GM21825 (cell line): ENCODE measurements at regions not wholly inside any gene's neighbourhood (a gene's known extent, or its start where the extent isn't known, plus 50 kb on each side); places are given as distances from the start of the nearest gene placed in this dataset.

Source experiments
- ATAC-seq: cut with Tn5 transposase; IDR thresholded peaks from one replicate; pipeline ENCODE4 v1.9.1; 2021; ENCODE audit warnings: mild to moderate bottlenecking, moderate library complexity; ENCODE audit not compliant: unreplicated experiment

- ATAC-seq, result no peak
These were observed 81.7 kb downstream of the FAM217A start for GRCh38 chr6:3997177-3997770.

DNA sequence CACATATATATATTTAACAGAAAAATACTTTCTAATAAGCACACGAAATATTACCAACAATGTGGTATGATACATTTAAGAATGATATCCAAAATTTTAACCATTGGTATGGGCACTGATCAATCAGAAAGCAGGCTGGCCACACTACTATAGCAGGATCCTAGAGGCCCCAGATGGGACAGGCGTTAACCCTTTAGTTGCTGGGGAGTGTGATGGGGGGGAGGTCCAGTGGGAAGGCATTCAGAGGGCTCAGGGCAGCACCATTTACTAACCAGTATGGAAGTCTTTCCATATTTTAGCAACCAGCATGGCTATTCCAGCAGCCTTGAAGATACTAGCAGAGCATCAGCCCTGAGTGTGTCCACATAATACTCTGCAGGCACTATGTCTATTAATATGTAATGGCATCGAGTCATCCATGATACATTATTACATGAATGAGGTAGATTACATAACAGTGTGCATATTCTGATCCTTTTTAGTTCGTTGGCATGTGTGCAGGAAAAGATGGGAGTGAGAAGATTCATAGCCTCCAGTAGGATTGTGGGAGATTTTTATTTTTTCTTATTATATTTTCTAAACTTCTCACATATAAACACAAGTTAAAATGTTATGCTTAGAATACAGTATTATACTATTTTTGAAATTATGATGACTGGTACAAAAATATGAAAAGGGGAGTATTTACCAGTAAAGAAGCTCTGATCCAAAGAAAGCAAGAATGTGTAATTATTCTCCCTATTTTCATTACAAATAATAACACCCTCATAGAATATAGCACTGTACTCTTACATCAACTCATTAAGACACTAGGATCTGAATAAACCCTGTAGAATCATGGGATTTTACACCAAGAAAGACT lies 78.9 kb downstream of the FAM217A start:
- ATAC-seq, result no peak

DNA sequence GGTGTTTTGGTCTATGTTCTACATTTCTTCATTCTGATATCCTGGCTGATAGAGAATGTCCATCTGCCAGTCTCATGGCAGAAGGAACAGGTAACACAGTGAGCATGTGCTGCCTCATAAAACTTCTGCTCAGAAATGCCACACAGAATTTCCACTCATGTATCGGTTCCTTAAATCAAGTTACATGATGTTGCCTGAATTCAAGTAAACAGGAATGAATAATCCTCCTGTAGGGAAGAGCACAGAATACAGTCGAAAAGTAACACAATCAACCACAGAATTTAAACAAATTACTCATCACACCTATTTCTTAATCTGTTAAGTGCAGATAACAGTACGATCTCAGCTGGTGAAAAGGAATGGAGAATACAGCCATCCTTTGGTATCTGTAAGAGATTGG lies 74.7 kb downstream of the FAM217A start:
- ATAC-seq, result no peak

DNA sequence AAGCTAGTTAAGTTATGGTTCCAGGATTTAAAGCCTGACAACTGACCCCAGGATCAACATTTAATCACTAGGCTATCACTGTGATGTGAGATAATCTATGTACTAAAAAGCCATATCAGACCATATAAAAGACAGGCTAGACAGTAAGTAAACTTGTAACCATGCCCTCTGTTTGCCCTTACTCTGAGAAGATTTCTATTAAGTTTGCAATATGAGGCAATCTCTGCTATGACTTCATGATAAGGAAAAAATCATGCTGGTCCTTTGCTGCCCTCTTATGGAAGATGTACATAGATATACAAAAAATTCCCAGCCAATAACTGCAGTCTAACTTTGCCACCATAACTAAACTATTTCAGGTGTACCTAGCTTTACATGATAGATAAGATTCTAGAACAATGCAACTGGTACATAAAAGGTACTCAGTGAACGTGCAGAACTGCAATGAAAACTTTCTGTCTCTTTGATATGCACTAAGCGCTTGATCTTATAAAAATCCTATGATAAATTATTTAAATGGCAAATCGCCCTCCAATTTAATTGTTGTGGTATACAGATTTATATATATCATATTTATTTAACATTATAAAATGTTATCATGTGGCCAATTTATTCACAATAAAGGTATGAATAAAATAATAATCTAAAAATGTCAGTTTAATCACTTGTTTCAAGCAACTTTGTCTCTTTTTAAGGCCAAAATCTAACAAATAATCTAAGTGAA lies 70.5 kb downstream of the FAM217A start:
- no peak for ATAC-seq

- ATAC-seq, result no peak
These were observed 69.5 kb downstream of the FAM217A start for GRCh38 chr6:4009486-4009885.

DNA sequence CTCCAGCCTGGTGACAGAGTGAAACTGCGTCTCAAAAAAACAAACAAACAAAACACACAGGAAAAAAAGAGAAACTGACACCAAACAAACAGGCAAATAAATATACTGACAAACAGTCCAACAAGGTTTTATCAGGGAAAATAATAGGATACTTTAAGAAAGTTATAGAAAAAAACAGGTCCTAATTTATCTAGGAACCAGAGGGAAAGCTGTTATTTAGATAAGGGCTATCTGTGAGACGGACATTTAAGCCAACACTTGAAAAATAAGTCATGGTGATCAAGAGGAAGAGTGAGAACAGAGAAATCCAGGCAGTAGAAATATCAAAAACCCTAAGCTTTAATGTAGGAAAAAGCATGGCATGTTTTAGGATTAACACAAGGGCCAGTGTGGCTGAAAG lies 68.9 kb downstream of the FAM217A start:
- ATAC-seq, result no peak

GRCh38 chr6:4010689-4011090 lies 68.2 kb downstream of the FAM217A start:
- ATAC-seq, result no peak

DNA sequence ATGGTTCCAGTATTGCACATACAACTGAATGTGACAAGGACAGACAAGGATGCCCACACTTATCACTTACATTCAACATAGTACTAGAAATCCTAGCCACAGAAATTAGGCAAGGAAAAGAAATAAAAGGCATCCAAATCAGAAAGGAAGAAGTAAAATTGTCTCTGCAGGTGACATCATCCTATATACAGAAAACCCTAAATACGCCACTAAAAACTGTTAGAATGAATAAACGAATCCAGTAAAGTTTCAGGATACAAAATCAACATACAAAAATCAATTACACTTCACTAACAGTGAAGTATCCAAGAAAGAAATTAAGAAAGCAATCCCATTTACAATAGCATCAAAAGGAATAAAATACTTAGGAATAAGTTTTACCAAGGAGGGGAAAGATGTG lies 66.1 kb downstream of the FAM217A start:
- ATAC-seq, result no peak

DNA sequence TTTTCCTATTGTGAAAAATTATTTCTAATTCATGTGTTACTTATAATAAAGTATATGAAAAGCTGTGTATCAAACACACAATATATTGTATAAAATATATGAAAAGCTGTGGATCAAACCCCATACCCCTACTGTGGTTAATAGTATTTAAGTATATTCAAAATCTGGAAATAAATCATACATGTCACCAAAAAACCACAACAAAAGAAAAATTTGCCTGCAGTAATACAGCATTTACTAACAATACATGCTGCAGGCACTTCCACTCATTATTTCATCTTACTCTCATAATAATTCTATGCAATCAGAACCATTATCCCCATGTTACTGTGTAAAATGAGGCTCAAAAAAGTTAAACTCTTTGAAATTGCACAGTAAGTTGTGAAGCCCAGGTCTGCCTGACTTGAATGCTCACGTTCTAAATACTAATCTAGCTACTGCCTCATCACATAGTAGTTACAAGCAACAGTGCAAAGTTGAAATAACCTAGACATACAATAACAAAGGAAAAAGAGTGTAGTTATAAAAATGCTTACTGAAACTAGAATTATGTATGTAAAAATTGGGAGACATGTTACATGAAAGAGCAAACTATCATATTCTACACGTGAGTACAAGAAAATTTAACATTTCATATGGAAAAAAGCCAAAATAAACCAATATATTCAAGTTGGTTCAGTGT lies 61.7 kb downstream of the FAM217A start:
- no peak for ATAC-seq

DNA sequence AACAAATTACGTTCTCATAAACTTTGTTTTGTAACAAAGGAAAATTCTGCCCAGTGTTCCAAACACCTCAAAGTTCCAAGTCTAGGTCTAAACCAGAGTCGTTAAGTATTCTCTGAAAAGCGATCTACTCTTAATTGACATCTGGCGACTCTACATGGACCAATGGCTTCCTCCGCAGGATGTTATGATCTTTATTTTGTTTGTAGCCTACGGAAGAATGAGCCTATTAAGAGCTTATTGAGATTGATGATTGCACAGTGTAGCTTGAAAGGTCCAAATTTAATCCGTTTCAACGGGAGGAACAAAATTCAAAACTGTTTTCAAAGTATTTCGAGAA lies 61.1 kb downstream of the FAM217A start:
- no peak for ATAC-seq

DNA sequence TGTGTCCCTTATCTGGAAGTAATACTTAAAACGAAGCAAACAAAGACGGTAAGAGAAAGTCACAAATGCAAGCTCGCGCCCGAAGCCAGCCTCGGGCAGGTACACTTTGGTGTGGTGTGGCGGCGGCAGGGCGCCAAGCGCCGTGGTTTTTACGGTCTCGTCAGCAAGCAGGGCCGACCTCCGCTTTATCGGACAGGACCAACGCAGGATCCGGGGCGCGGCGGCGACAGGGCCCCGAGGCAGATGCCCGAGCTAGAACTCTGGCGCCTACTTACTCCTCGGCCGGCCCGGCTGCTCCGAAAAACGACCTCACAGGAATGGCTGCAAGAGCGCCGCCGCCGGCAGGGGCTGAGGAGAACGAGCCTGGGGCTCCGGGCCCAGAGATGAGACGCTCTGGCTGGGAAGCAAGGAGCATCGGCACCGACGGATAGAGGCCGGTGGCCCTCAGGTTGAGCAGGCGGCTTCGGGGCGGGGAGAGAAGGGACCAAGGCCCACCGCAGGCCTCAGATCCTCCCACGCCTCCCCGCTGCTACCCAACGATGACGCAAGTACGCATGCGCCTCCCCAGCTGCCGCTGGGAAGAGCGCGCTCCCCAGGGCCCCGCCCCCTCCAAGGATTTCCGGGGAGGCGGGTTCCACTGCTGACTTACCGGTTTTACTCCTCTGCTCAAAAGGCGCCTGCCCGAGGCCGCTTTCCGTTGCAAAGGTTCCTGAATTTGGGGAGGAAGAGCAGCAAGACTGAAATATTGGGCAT lies 60.6 kb downstream of the FAM217A start:
- ATAC-seq, result peak; percentile 65
